Chondrocyte (in vitro differentiated cells): ENCODE measurements at regions not wholly inside any gene's neighbourhood (a gene's known extent, or its start where the extent isn't known, plus 50 kb on each side); places are given as distances from the start of the nearest gene placed in this dataset.

Experiments
- DNase-seq: peaks from one replicate; pipeline ENCODE4 v3.0.0; 2021; ENCODE audit warnings: mixed read lengths, low spot score
- H3K27ac Mint-ChIP-seq: one replicate; pipeline ENCODE4 v1.8.0; 2021; ENCODE audit warnings: mild to moderate bottlenecking, moderate library complexity, mixed read lengths; ENCODE audit not compliant: unreplicated experiment
- H3K27me3 Mint-ChIP-seq: 2 replicates; pipeline ENCODE4 v1.8.0; 2021; ENCODE audit warnings: low read depth, mixed read lengths
- H3K36me3 Mint-ChIP-seq: 2 replicates; pipeline ENCODE4 v1.8.0; 2021; ENCODE audit warnings: low read depth, mixed read lengths
- H3K4me1 Mint-ChIP-seq: 2 replicates; pipeline ENCODE4 v1.8.0; 2021; ENCODE audit warnings: low read depth, mild to moderate bottlenecking, mixed read lengths
- H3K4me3 Mint-ChIP-seq: one replicate; pipeline ENCODE4 v1.8.0; 2021; ENCODE audit warnings: mild to moderate bottlenecking, moderate library complexity, mixed read lengths; ENCODE audit not compliant: unreplicated experiment
- H3K9me3 Mint-ChIP-seq: 2 replicates; pipeline ENCODE4 v1.8.0; 2021; ENCODE audit warnings: low read depth, mixed read lengths
- TF ChIP-seq, protein P1 (sequence below): fragments of 200-600 bp; sonication (generic); IDR thresholded peaks from 2 replicates; pipeline ENCODE4 v1.5.0; 2021; ENCODE audit warnings: antibody characterized with exemption, mild to moderate bottlenecking, moderate library complexity

DNA sequence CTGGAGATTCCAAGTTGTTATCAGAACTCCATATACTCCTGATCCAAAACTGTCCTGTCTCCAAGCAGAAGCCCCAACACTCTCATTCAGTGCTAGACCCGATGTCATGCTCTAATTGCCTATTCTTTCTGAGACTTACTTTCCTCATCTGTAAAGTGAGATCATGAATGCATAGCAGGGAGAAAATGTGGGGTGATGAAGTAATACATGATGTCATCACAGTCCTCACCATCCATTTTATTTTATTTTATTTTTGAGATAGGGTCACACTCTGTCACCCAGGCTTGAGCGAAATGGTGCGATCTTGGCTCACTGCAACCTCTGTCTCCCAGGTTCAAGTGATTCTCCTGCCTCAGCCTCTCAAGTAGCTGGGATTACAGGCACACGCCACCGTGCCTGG is 1554.0 kb upstream of the ADGRL3 start:
- Mint-ChIP-seq H3K36me3 (no peaks in the 10 kb centered on the region), H3K4me1 (no peaks in the 10 kb centered on the region), H3K27ac (no peak overlapping the region), H3K9me3 (peaks cover 5% of the 10 kb centered on the region), H3K4me3 (no peak overlapping the region), H3K27me3 (peaks cover 1% of the 10 kb centered on the region)
- TF ChIP-seq, protein P1, sequence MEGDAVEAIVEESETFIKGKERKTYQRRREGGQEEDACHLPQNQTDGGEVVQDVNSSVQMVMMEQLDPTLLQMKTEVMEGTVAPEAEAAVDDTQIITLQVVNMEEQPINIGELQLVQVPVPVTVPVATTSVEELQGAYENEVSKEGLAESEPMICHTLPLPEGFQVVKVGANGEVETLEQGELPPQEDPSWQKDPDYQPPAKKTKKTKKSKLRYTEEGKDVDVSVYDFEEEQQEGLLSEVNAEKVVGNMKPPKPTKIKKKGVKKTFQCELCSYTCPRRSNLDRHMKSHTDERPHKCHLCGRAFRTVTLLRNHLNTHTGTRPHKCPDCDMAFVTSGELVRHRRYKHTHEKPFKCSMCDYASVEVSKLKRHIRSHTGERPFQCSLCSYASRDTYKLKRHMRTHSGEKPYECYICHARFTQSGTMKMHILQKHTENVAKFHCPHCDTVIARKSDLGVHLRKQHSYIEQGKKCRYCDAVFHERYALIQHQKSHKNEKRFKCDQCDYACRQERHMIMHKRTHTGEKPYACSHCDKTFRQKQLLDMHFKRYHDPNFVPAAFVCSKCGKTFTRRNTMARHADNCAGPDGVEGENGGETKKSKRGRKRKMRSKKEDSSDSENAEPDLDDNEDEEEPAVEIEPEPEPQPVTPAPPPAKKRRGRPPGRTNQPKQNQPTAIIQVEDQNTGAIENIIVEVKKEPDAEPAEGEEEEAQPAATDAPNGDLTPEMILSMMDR, result no peak
- DNase-seq, result no peak

GRCh38 chr4:59647011-59647410 is 1553.1 kb upstream of the ADGRL3 start:
- Mint-ChIP-seq H3K27me3 (peaks cover 1% of the 10 kb centered on the region), H3K9me3 (peaks cover 7% of the 10 kb centered on the region), H3K4me1 (no peaks in the 10 kb centered on the region), H3K4me3 (no peak overlapping the region), H3K36me3 (no peaks in the 10 kb centered on the region), H3K27ac (no peak overlapping the region)
- TF ChIP-seq, protein P1, result no peak
- no peak for DNase-seq

GRCh38 chr4:59647500-59647899 is 1552.6 kb upstream of the ADGRL3 start:
- H3K27ac Mint-ChIP-seq, result no peak overlapping the region
- peaks cover 8% of the 10 kb centered on the region for H3K9me3 Mint-ChIP-seq
- H3K36me3 Mint-ChIP-seq, result no peaks in the 10 kb centered on the region
- DNase-seq, result no peak
- H3K4me3 Mint-ChIP-seq, result no peak overlapping the region
- peaks cover 1% of the 10 kb centered on the region for H3K27me3 Mint-ChIP-seq
- H3K4me1 Mint-ChIP-seq, result no peaks in the 10 kb centered on the region
- TF ChIP-seq, protein P1, result no peak

DNA sequence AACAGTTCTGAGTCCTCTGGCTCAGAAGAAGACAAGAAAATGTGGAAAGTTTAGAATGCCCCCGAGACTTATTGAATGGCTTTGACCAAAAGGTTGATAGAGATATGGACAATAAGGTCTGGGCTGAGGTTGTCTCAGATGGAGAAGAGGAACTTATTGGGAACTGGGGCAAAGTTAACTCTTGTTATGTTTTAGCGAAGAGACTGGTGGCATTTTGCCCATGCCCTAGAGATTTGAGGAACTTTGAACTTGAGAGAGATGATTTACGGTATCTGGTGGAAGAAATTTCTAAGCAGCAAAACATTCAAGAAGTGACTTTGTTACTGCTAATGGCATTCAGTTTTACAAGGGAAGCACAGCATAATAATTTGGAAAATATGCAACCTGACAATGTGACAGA is 1549.3 kb upstream of the ADGRL3 start:
- Mint-ChIP-seq H3K4me1 (no peaks in the 10 kb centered on the region), H3K4me3 (no peak overlapping the region), H3K36me3 (no peaks in the 10 kb centered on the region), H3K9me3 (peaks cover 13% of the 10 kb centered on the region), H3K27ac (no peak overlapping the region), H3K27me3 (peaks cover 3% of the 10 kb centered on the region)
- TF ChIP-seq, protein P1, result no peak
- no peak for DNase-seq

DNA sequence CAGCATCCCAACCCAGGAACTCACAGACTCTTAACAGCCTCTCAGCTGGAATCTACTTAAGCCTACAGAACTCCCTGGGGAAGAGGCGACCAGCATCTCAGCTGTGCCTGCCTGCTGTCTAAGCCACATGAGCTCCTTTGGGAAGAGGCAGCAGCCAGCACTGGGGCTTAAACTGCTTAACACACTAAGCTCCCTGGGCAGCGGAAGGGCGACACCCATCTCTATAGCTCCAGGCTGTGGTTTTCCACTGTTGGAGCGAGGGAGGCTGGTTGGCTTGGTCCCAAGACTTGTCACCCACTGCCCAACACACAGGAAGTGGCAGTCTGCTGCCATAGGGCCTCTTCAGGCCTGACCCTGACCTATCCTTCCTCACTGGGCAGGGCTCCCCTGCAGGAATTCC is 1544.1 kb upstream of the ADGRL3 start:
- no peak for DNase-seq
- Mint-ChIP-seq H3K27me3 (peaks cover 2% of the 10 kb centered on the region), H3K27ac (no peak overlapping the region), H3K9me3 (peaks cover 27% of the 10 kb centered on the region), H3K4me1 (no peaks in the 10 kb centered on the region), H3K4me3 (no peak overlapping the region), H3K36me3 (peaks cover 5% of the 10 kb centered on the region)
- TF ChIP-seq, protein P1, result no peak
